ENCODE measurements at regions not wholly inside any gene's neighbourhood (a gene's known extent, or its start where the extent isn't known, plus 50 kb on each side); places are given as distances from the start of the nearest gene placed in this dataset.
A peak's percentile ranks its signal among the peaks of the same experiment; 100 is the strongest.

DNA sequence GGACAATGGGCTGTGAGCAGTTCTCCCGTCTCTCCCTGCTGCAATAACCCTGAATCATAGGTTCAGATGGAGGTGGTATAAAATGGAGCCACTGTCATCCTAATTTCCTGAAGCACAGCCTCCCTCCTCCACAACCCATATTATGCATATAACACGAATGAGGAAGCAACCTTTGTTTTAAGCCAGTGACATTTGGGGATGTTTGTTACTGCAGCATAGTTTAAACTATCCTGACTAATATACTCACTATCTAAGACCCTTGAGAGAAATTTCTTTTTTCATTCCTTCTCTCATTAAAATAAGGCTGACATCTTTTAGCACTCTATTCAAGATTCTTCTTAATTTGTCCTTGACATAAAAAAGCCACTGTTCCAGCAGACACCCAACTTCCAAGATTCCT lies 413.4 kb downstream of the SOX9 start:
- DNase-seq = no peak

DNA sequence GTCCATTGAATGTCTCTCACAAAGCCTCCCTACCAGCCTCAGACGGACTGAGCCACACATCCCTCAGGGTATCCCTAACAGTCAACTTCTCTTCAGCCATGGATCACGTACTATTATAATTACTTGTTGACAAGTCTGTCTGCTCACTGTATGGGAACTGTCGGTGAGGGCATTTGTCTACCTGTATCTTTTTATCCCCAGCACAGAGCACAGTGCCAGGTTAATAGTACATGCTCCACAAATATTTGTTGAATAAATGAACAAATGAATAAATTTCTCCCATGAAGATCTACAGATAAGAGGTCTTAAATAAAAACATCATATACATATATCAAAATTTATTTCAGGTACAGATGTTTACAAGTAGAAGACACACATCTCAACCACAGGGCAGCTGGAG lies 414.0 kb downstream of the SOX9 start:
- DNase-seq = no peak

- no peak for DNase-seq
Observed at GRCh38 chr17:72535346-72535745, 414.5 kb downstream of the SOX9 start.

DNA sequence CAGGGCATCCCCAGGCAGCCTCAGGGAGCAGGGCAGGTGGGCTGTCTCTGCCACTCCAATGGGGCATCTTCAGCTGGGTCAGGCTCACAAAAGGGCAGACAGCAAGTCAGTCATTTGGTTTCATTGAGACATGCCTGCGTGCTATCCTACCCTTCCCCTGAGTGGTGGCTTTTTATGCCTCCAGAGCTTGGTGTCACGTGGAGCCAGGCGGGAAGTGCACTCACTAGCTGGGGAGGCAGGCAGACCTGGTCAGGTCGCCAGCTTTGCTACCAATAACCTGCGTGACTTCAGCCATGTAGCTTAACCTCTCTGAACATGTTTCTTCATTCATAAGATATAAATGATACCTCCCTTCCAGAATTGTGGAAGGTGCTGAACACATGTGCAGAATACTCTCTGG lies 415.0 kb downstream of the SOX9 start:
- DNase-seq = no peak

DNA sequence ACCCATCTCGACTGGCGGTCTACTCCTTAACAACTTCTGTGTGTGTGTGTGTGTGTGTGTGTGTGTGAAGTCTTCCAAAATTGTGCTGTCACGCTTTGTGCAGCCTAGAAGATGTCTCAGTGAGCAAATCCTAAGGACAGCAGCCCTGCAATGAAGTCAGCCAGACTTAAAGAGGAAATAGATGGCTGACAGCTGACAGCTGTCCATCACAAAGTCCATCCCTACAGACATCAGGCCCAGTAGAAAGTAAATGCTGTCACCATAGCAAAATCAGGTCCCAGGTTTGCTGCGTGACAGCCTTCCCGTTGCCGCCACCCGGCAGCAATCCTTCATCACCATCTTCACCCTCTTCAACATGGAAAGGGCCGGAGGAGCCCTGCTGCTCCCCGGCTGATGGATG lies 416.0 kb downstream of the SOX9 start:
- no peak for DNase-seq

- no peak for DNase-seq
Observed at GRCh38 chr17:72538443-72538842, 417.6 kb downstream of the SOX9 start.

DNA sequence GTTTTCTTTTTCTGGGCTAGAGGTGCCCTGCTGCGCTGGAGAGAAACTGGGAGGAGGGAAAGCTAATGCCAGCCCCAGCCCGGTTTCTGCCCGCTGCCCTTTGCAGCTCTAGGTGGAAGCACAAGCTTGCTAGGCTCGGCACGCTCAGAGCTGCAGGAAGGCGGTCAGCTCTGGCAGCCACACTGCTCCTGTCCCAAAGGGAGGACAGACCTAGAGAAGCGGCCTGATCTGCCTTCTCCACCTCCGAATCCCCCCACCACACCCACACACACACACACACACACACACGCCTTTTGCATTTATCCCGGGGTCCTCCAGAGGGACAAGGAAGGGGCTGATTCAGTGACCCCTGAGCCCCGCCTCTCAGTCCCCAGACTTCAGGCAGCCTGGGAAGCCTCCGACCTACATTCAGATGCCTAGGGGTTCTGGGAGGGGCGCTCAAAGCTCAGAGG lies 418.1 kb downstream of the SOX9 start:
- no peak for DNase-seq

- peak; percentile 58 for DNase-seq
Observed at GRCh38 chr17:72539981-72540897, 419.4 kb downstream of the SOX9 start.

- DNase-seq = no peak
Observed at GRCh38 chr17:72542317-72542716, 421.5 kb downstream of the SOX9 start.

DNA sequence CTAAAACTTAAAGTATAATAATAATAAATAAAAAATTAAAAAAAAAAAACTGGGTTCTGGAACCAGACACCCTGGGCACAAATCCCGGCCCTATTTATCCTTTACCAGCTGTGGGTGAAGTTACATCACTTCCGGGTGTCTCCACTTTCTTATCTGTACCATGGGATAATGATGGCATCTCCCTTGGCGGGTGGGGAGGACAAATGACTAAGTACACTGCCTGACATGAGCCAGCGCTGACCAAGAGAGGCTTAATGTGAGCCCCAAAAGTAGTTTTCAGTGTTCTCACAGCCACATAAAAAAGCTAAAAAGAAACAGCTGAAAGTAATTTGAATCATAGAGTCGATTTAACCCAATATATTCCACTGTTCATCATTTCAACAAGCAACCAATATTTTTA lies 424.9 kb downstream of the SOX9 start:
- DNase-seq = no peak

DNA sequence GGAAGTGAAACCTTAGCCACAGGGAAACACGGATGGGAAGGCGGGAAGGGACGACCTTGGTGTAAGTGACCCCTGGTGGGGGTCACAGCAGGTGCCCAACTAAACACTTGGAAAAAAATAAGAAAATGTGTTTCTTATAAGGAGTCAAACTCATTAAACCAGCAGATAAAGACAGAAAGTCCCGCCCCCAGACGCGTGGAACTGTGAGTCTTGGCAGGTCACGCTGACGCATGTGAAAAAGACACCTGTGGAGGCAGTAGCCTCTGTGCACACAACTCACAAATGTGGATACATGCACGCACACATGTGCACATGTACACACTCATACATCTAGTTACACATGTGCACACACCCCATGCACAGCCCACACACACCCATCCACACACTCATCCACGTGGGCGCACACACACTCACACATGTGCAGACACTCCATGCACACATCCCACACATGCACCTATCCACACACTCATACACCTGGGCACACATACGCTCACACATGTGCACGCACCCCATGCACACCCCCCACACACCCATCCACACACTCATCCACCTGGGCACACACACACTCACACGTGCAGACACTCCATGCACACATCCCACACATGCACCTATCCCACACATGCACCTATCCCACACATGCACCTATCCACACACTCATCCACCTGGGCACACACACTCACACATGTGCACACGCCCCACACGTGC lies 432.4 kb downstream of the SOX9 start:
- no peak for DNase-seq

DNA sequence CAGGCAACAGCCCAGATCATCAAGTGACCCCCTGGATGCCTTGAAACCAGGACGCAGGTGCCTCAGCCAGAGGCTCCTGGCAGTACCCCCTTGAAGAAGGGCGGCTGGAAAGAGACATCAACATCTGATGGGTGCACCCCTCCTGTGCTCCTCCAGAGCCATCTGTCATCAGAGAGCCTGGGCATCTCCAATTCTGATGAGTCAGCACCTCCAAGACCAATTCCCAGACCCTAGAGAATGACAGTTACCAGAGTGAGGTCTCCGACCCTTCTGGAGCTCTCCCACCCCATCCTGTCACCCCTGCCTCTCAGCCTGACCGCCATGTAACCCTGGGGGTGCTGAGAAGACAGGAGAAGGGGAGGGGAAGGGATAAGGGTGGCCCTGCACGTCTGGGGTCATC lies 433.7 kb downstream of the SOX9 start:
- no peak for DNase-seq

GRCh38 chr17:72555052-72555451 lies 434.2 kb downstream of the SOX9 start:
- DNase-seq = no peak

GRCh38 chr17:72556944-72557826 lies 436.4 kb downstream of the SOX9 start:
- peak; percentile 53 for DNase-seq

DNA sequence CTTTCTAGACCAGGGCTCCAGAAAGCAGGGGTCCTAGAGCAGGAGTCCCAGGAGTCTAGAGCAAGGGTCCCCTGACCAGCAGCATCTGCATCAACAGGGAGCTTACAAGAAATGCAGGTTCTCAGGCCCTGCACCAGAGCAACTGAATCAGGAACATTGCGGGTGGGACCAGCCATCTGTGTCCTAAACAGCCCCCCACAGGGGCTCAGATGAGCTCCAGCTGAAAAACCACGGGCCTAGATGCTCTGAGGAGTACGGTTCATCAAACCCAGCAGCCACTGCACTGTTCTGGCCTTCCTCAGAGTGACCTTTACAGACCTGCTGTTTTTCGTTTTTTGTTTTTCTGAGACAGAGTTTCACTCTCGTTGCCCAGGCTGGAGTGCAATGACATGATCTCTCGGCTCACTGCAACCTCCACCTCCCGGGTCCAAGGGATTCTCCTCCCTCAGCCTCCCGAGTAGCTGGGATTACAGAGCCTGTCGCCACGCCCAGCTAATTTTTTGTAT lies 438.2 kb downstream of the SOX9 start:
- DNase-seq = no peak

DNA sequence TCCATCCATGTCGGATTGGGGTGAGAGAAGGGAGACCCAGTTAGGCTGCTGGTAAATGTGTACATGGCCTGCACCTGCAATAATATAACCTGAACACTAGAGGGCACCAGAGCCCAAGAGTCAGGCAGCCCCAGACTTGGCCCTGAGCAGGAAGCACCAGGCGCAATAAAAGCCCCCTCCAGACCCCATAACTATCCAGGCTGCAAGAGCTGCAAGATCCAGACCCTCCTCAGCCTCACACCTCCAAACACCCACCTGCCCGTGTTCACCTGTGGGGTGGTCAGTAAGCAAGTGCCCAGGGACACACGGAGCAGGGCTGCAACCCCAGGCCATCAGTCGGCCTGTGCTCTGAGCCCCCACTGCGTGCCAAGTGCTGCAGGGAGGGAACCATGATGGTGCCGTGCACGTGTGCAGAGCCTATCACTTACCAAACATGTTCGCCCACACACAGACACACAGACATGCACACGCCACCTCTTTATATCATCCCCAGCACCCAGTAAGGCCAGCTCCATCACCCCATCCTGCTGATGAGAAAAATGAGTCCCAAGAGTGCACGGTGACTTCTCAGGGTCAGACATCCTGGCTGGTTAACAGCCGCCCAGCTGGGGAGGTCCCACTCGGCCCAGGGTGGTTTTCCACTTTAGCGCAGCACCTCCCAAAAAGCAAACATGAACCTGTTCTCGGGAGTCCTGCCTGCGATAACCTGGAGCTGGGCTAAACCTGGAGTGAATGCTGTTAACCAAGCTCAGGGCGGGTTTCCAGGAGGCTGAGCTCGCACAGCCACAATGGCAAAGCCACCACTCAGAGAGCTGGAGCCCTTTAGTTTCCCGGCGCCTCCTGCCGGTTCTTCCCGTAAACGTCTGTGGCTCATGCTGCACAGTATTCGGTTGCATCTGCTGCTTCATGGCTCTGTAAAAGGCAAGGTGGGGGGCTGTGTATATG lies 439.8 kb downstream of the SOX9 start:
- peak; percentile 10 for DNase-seq

DNA sequence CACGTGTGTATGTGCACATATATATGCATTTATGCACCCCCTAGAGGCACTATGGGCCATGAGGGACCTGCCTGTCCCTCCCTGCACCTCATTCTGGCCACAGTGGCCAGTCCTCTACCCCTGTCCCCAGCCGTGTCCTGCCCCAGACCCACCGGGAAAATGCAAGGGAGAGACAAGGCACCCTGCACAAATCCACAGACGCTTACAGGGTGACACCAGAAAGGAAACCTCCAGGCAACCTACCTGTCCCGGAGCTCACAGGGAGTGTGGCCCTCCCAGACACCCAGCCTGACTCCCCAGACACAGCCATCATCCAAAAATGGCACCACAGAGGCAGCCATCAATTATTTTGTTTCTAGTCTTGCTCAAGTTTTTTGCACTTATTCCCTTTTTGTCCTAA lies 440.4 kb downstream of the SOX9 start:
- no peak for DNase-seq

- no peak for DNase-seq
Observed at GRCh38 chr17:72561680-72562079, 440.9 kb downstream of the SOX9 start.

GRCh38 chr17:72562615-72563188 lies 441.9 kb downstream of the SOX9 start:
- no peak for DNase-seq

- no peak for DNase-seq
Observed at GRCh38 chr17:72563952-72564351, 443.1 kb downstream of the SOX9 start.

- DNase-seq = no peak
Observed at GRCh38 chr17:72565006-72565405, 444.2 kb downstream of the SOX9 start.
